Naive thymus-derived CD4-positive, alpha-beta T cell (primary cell): ENCODE measurements at regions not wholly inside any gene's neighbourhood (a gene's known extent, or its start where the extent isn't known, plus 50 kb on each side); places are given as distances from the start of the nearest gene placed in this dataset.

Source experiments
- ATAC-seq: fragments of 150-1000 bp; cut with Tn5 transposase; 2 replicates; pipeline ENCODE4 v1.10.0; 2021; ENCODE audit warnings: mild to moderate bottlenecking, moderate library complexity
- CTCF ChIA-PET: fragments of 350-600 bp; sonication (Branson Sonifier 250); formaldehyde crosslinking; loops from one replicate; lab custom pipeline; 2021; ENCODE audit warnings: antibody characterized with exemption; lab: Charles Lee
- POLR2A ChIA-PET: fragments of 350-600 bp; sonication (Branson Sonifier 250); formaldehyde crosslinking; loops from one replicate; lab custom pipeline; 2021; ENCODE audit warnings: antibody characterized with exemption, inconsistent platforms; lab: Charles Lee
- DNase-seq, 9 donors: peaks; one replicate each; pipeline versions ENCODE4 v3.0.0 to v3.0.0-alpha.2; 2020 to 2022; ENCODE audit warnings: mixed read lengths in 1 of 9
- H3K27ac ChIP-seq: one replicate; pipeline ENCODE4 v1.7.0; 2013; ENCODE audit warnings: mild to moderate bottlenecking, low read depth, low read length, moderate library complexity
- H3K27me3 ChIP-seq, 2 donors: one replicate each; pipeline ENCODE4 v1.7.0; 2013; ENCODE audit warnings: low read length in 2 of 2, mild to moderate bottlenecking in 2 of 2, moderate library complexity in 2 of 2; ENCODE audit not compliant: control insufficient read depth in 2 of 2, insufficient read depth in 2 of 2
- H3K36me3 ChIP-seq, 3 experiments: 1 replicate in 2 of 3; 2 replicates in 1 of 3; pipeline ENCODE4 v1.7.0; 2013; ENCODE audit warnings: low read length in 3 of 3, mild to moderate bottlenecking in 3 of 3, moderate library complexity in 1 of 3; ENCODE audit not compliant: insufficient read depth in 3 of 3, control insufficient read depth in 2 of 3
- H3K4me1 ChIP-seq, 2 donors: one replicate each; pipeline ENCODE4 v1.7.0; 2013; ENCODE audit warnings: low read length in 2 of 2, mild to moderate bottlenecking in 2 of 2, moderate library complexity in 1 of 2; ENCODE audit not compliant: control insufficient read depth in 2 of 2, insufficient read depth in 2 of 2
- H3K4me3 ChIP-seq: 2 replicates; pipeline ENCODE4 v1.7.0; 2013; ENCODE audit warnings: mild to moderate bottlenecking, low read length
- H3K9me3 ChIP-seq, 3 experiments: 1 replicate in 2 of 3; 2 replicates in 1 of 3; pipeline ENCODE4 v1.7.0; 2013; ENCODE audit warnings: low read length in 3 of 3; ENCODE audit not compliant: control insufficient read depth in 2 of 3
- H3K27ac Mint-ChIP-seq, 9 donors: one replicate each; pipeline ENCODE4 v1.8.0; 2020 to 2022; ENCODE audit warnings: mixed read lengths in 9 of 9, mild to moderate bottlenecking in 8 of 9, moderate library complexity in 5 of 9, inconsistent platforms in 2 of 9
- H3K27me3 Mint-ChIP-seq, 5 donors: one replicate each; pipeline ENCODE4 v1.8.0; 2021 to 2022; ENCODE audit warnings: mixed read lengths in 5 of 5, mild to moderate bottlenecking in 1 of 5
- H3K36me3 Mint-ChIP-seq, 5 donors: one replicate each; pipeline ENCODE4 v1.8.0; 2020 to 2022; ENCODE audit warnings: mixed read lengths in 5 of 5, mild to moderate bottlenecking in 3 of 5, inconsistent platforms in 1 of 5
- H3K4me1 Mint-ChIP-seq, 7 donors: one replicate each; pipeline ENCODE4 v1.8.0; 2020 to 2022; ENCODE audit warnings: mixed read lengths in 7 of 7, mild to moderate bottlenecking in 3 of 7, inconsistent platforms in 1 of 7
- H3K4me3 Mint-ChIP-seq, 10 donors: one replicate each; pipeline ENCODE4 v1.8.0; 2020 to 2022; ENCODE audit warnings: mild to moderate bottlenecking in 10 of 10, mixed read lengths in 10 of 10, moderate library complexity in 6 of 10, inconsistent platforms in 2 of 10
- H3K9me3 Mint-ChIP-seq, 11 donors: one replicate each; pipeline ENCODE4 v1.8.0; 2020 to 2022; ENCODE audit warnings: mixed read lengths in 11 of 11, mild to moderate bottlenecking in 4 of 11, inconsistent platforms in 1 of 11, moderate library complexity in 1 of 11
- intact Hi-C, 2 donors: fragments of 100-400 bp; cut with micrococcal nuclease; formaldehyde crosslinking; loops; one replicate each; pipeline ENCODE4 v1.15.1; 2023

DNA sequence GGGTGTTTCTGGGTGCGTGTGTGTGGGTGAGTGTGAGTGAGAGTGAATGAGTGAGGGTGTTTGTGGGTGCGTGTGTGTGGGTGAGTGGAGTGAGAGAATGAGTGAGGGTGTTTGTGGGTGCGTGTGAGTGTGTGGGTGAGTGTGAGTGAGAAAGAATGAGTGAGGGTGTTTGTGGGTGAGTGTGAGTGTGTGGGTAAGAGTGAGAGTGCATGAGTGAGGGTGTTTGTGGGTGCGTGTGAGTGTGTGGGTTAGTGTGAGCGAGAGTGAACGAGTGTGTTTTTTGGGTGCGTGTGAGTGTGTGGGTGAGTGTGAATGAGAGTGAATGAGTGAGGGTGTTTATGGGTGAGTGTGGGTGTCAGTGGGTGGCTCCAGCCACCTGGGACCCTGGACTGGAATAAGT lies 1676.1 kb upstream of the TENM3 start:
- Mint-ChIP-seq H3K27me3 (no peaks in the 10 kb centered on the region), H3K4me3 (no peak overlapping the region), H3K9me3 (peaks cover 0 to 18% (median 1%) of the 10 kb centered on the region in 11 donors), H3K36me3 (no peaks in the 10 kb centered on the region), H3K4me1 (peaks cover 0 to 1% (median 0%) of the 10 kb centered on the region in 7 donors), H3K27ac (no peak overlapping the region)
- DNase-seq: no peak
- Histone ChIP-seq H3K4me3 (no peak overlapping the region), H3K27me3 (no peaks in the 10 kb centered on the region), H3K4me1 (no peaks in the 10 kb centered on the region), H3K9me3 (peaks cover 0 to 7% (median 0%) of the 10 kb centered on the region in 3 experiments), H3K36me3 (no peaks in the 10 kb centered on the region), H3K27ac (no peak overlapping the region)
- intact Hi-C loops: no loop called here
- POLR2A ChIA-PET: no interaction called here
- CTCF ChIA-PET: no interaction called here
- no peak for ATAC-seq

DNA sequence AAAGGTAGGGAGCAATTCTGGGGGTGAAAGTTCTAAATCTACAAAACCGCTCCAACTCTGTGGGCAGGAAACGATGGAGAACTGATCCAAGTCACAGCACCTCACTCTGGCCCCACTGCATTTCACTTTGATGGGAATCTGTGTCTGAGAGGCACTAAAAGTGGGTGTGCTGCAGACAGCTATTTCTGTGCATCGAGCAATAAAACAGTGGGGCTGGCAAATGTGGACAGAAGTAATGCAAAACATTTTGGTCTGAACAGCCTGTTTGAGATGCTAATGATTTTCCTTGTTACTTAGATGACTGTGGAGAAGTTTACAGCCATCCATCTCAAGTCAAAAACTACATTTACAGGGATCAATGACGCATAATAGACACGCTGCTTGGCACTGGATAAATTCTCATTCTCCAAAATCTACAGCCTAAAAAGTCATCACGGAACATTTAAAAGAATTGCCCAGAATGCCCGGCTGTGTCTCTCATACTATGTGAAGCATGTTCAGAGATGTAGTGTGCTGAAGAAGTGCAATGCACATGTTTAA lies 1671.6 kb upstream of the TENM3 start:
- POLR2A ChIA-PET: no interaction called here
- Histone ChIP-seq H3K9me3 (no peaks in the 10 kb centered on the region), H3K27me3 (no peaks in the 10 kb centered on the region), H3K4me3 (no peak overlapping the region), H3K36me3 (no peaks in the 10 kb centered on the region), H3K27ac (no peak overlapping the region), H3K4me1 (no peaks in the 10 kb centered on the region)
- H3K36me3 Mint-ChIP-seq: no peaks in the 10 kb centered on the region
- no peak for DNase-seq
- peaks cover 0 to 1% (median 0%) of the 10 kb centered on the region in 7 donors for H3K4me1 Mint-ChIP-seq
- H3K9me3 Mint-ChIP-seq: peaks cover 0 to 8% (median 0%) of the 10 kb centered on the region in 11 donors
- no peak overlapping the region for H3K27ac Mint-ChIP-seq
- intact Hi-C loops: no loop called here
- ATAC-seq: no peak
- no peak overlapping the region for H3K4me3 Mint-ChIP-seq
- CTCF ChIA-PET: interaction anchor here (0.7 kb wide), 1 partner anchor 297 kb away, joined by 6 read pairs; no protein-coding TSS in a partner anchor
- no peaks in the 10 kb centered on the region for H3K27me3 Mint-ChIP-seq

- H3K9me3 Mint-ChIP-seq: no peaks in the 10 kb centered on the region
- no peaks in the 10 kb centered on the region for H3K36me3 Mint-ChIP-seq
- no peak overlapping the region for H3K27ac Mint-ChIP-seq
- Histone ChIP-seq H3K4me1 (no peaks in the 10 kb centered on the region), H3K36me3 (no peaks in the 10 kb centered on the region), H3K27me3 (no peaks in the 10 kb centered on the region), H3K4me3 (no peak overlapping the region), H3K9me3 (no peaks in the 10 kb centered on the region), H3K27ac (no peak overlapping the region)
- ChIA-PET CTCF (no interaction called here), POLR2A (no interaction called here)
- intact Hi-C loops: no loop called here
- H3K27me3 Mint-ChIP-seq: no peaks in the 10 kb centered on the region
- ATAC-seq (no peak), DNase-seq (no peak)
- H3K4me1 Mint-ChIP-seq: no peaks in the 10 kb centered on the region
- H3K4me3 Mint-ChIP-seq: no peak overlapping the region
These were observed 1665.0 kb upstream of the TENM3 start for GRCh38 chr4:180578175-180578574.

DNA sequence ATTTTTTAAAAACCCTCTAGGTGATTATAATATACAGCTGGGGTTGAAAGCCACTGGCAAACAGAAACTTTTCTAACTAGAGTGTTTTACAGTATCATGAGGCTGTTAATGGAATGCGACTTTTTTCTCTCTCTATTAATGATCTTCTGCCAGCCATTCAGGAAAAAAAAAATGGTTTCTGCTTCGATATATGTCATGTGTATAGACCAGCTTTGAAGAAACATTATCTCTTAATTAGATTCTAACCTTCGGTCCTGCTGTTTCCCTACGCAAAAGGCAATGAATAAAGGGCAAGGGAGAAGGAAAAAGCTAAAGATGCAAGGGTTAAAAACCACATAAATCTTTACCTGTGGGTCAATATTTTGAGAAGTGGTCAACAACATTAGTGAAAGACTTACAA lies 1662.1 kb upstream of the TENM3 start:
- no peak overlapping the region for H3K4me3 Mint-ChIP-seq
- ATAC-seq: no peak
- H3K27ac Mint-ChIP-seq: no peak overlapping the region
- CTCF ChIA-PET: interaction anchor here (0.6 kb wide), 1 partner anchor 41 kb away, joined by 3 read pairs; no protein-coding TSS in a partner anchor
- no peaks in the 10 kb centered on the region for H3K27me3 ChIP-seq
- no peaks in the 10 kb centered on the region for H3K27me3 Mint-ChIP-seq
- POLR2A ChIA-PET: no interaction called here
- H3K9me3 ChIP-seq: no peaks in the 10 kb centered on the region
- no peaks in the 10 kb centered on the region for H3K36me3 ChIP-seq
- no peaks in the 10 kb centered on the region for H3K4me1 Mint-ChIP-seq
- H3K27ac ChIP-seq: no peak overlapping the region
- no peaks in the 10 kb centered on the region for H3K4me1 ChIP-seq
- no peak for DNase-seq
- intact Hi-C loops: no loop called here
- H3K9me3 Mint-ChIP-seq: no peaks in the 10 kb centered on the region
- no peaks in the 10 kb centered on the region for H3K36me3 Mint-ChIP-seq
- H3K4me3 ChIP-seq: no peak overlapping the region

GRCh38 chr4:180587379-180587778 lies 1655.8 kb upstream of the TENM3 start:
- no peaks in the 10 kb centered on the region for H3K9me3 Mint-ChIP-seq
- H3K27ac Mint-ChIP-seq: no peak overlapping the region
- no peaks in the 10 kb centered on the region for H3K36me3 Mint-ChIP-seq
- H3K4me3 ChIP-seq: no peak overlapping the region
- H3K4me3 Mint-ChIP-seq: no peak overlapping the region
- H3K27me3 Mint-ChIP-seq: no peaks in the 10 kb centered on the region
- H3K4me1 Mint-ChIP-seq: no peaks in the 10 kb centered on the region
- DNase-seq (no peak), ATAC-seq (no peak)
- H3K4me1 ChIP-seq: no peaks in the 10 kb centered on the region
- intact Hi-C loops: no loop called here
- POLR2A ChIA-PET: no interaction called here
- CTCF ChIA-PET: no interaction called here
- H3K27me3 ChIP-seq: no peaks in the 10 kb centered on the region
- no peak overlapping the region for H3K27ac ChIP-seq
- no peaks in the 10 kb centered on the region for H3K9me3 ChIP-seq
- no peaks in the 10 kb centered on the region for H3K36me3 ChIP-seq

- Mint-ChIP-seq H3K4me1 (no peaks in the 10 kb centered on the region), H3K36me3 (no peaks in the 10 kb centered on the region), H3K27ac (no peak overlapping the region), H3K4me3 (no peak overlapping the region), H3K27me3 (no peaks in the 10 kb centered on the region), H3K9me3 (peaks cover 0 to 5% (median 0%) of the 10 kb centered on the region in 11 donors)
- no peak for DNase-seq
- POLR2A ChIA-PET: no interaction called here
- no peaks in the 10 kb centered on the region for H3K27me3 ChIP-seq
- H3K9me3 ChIP-seq: no peaks in the 10 kb centered on the region
- H3K36me3 ChIP-seq: no peaks in the 10 kb centered on the region
- H3K4me3 ChIP-seq: no peak overlapping the region
- no peak overlapping the region for H3K27ac ChIP-seq
- no peak for ATAC-seq
- intact Hi-C loops: no loop called here
- H3K4me1 ChIP-seq: no peaks in the 10 kb centered on the region
- CTCF ChIA-PET: no interaction called here
These were observed 1653.6 kb upstream of the TENM3 start for GRCh38 chr4:180589575-180589974.

- Mint-ChIP-seq H3K36me3 (no peaks in the 10 kb centered on the region), H3K9me3 (peaks cover 0 to 12% (median 0%) of the 10 kb centered on the region in 11 donors), H3K27me3 (no peaks in the 10 kb centered on the region), H3K4me3 (no peak overlapping the region), H3K27ac (no peak overlapping the region), H3K4me1 (no peaks in the 10 kb centered on the region)
- no peak for ATAC-seq
- Histone ChIP-seq H3K27ac (no peak overlapping the region), H3K4me1 (no peaks in the 10 kb centered on the region), H3K9me3 (no peaks in the 10 kb centered on the region), H3K36me3 (no peaks in the 10 kb centered on the region), H3K4me3 (no peak overlapping the region), H3K27me3 (no peaks in the 10 kb centered on the region)
- no peak for DNase-seq
- ChIA-PET POLR2A (no interaction called here), CTCF (no interaction called here)
- intact Hi-C loops: no loop called here
These were observed 1646.2 kb upstream of the TENM3 start for GRCh38 chr4:180596888-180597483.
